ENCODE measurements at regions not wholly inside any gene's neighbourhood (a gene's known extent, or its start where the extent isn't known, plus 50 kb on each side); places are given as distances from the start of the nearest gene placed in this dataset.

DNA sequence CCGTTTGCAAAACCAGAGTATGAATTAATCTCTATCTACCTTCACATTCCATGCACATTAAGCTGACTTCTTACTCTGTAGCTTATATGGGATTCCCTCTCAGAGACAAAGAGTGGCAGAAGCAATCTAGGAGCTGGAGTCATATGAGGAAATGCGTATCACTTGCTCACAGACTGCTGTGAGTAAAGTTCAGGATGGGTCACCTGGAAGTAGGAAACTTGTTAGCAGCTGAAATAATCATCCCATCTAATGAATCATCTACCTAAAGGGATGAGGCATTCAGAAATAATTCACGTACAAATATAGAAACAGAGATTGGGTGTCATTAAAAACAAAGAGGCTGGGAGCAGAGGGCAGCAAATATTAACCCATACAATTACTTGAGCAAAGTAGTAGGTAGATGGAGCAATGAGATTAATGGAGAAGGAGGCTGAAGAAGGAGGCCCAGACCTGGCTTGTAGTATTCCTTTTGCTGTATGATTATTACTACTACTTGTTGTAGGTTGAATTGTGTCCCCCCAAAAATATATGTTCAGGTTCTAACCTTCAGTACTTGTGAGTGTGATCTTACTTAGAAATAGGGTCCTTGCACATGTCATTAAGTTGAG, 866.3 kb downstream of the ROBO2 start:
- DNase-seq: no peak
- no peaks in the 10 kb centered on the region for H3K4me1 ChIP-seq (ENCODE audit: insufficient read depth)
- TF ChIP-seq, protein P1, sequence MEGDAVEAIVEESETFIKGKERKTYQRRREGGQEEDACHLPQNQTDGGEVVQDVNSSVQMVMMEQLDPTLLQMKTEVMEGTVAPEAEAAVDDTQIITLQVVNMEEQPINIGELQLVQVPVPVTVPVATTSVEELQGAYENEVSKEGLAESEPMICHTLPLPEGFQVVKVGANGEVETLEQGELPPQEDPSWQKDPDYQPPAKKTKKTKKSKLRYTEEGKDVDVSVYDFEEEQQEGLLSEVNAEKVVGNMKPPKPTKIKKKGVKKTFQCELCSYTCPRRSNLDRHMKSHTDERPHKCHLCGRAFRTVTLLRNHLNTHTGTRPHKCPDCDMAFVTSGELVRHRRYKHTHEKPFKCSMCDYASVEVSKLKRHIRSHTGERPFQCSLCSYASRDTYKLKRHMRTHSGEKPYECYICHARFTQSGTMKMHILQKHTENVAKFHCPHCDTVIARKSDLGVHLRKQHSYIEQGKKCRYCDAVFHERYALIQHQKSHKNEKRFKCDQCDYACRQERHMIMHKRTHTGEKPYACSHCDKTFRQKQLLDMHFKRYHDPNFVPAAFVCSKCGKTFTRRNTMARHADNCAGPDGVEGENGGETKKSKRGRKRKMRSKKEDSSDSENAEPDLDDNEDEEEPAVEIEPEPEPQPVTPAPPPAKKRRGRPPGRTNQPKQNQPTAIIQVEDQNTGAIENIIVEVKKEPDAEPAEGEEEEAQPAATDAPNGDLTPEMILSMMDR (IDR thresholded peaks at IDR 0.05): no peak
- TF ChIP-seq EP300 (IDR thresholded peaks at IDR 0.05) (no peak), POLR2A (IDR thresholded peaks at IDR 0.05) (no peak)
- 89 to 94% (median 90%) methylated on average over 3 of the region's 3 CpGs for WGBS, 3 donors
- no peak overlapping the region for H3K27ac ChIP-seq
- no peaks in the 10 kb centered on the region for H3K9me3 ChIP-seq
- no peaks in the 10 kb centered on the region for H3K27me3 ChIP-seq
- intact Hi-C loops (cut with DNase I): no loop called here
- H3K4me3 ChIP-seq: no peak overlapping the region
- no peaks in the 10 kb centered on the region for H3K36me3 ChIP-seq

- Histone ChIP-seq H3K27me3 (no peaks in the 10 kb centered on the region), H3K9me3 (no peaks in the 10 kb centered on the region), H3K4me3 (no peak overlapping the region), H3K36me3 (no peaks in the 10 kb centered on the region), H3K4me1 (ENCODE audit: insufficient read depth) (no peaks in the 10 kb centered on the region), H3K27ac (no peak overlapping the region)
- intact Hi-C loops (cut with DNase I): no loop called here
- 89 to 93% (median 93%) methylated on average over 3 of the region's 3 CpGs for WGBS, 3 donors
- DNase-seq: no peak
- TF ChIP-seq EP300 (IDR thresholded peaks at IDR 0.05) (no peak), POLR2A (IDR thresholded peaks at IDR 0.05) (no peak)
- TF ChIP-seq, protein P1 (IDR thresholded peaks at IDR 0.05): no peak
Measured at GRCh38 chr3:77913524-77914174, 873.8 kb downstream of the ROBO2 start.

DNA sequence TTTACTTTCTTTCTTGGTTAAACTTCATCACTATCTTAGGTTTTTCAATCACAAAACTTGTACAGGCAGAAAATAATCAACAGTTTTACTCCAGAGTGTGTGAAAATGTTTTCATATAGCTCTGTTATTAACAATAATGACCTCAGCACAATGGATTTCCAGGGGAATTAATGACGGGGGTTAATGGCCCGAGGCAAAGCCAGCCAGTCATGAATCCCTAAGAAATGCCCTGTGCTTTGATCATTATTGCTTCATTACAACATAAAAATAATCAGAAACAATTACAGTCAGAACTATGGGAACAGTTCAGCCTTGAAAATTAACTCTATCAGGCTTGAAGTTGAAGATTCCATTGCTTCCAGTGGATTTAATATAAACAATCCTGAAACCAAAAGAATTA, 875.4 kb downstream of the ROBO2 start:
- no peaks in the 10 kb centered on the region for H3K4me1 ChIP-seq (ENCODE audit: insufficient read depth)
- H3K9me3 ChIP-seq: no peaks in the 10 kb centered on the region
- no peaks in the 10 kb centered on the region for H3K36me3 ChIP-seq
- H3K27ac ChIP-seq: no peak overlapping the region
- no peaks in the 10 kb centered on the region for H3K27me3 ChIP-seq
- no peak overlapping the region for H3K4me3 ChIP-seq
- DNase-seq: no peak
- 65 to 69% (median 68%) methylated on average over 2 of the region's 2 CpGs for WGBS, 3 donors
- intact Hi-C loops (cut with DNase I): no loop called here
- TF ChIP-seq, protein P1 (IDR thresholded peaks at IDR 0.05): no peak
- TF ChIP-seq POLR2A (IDR thresholded peaks at IDR 0.05) (no peak), EP300 (IDR thresholded peaks at IDR 0.05) (no peak)

DNA sequence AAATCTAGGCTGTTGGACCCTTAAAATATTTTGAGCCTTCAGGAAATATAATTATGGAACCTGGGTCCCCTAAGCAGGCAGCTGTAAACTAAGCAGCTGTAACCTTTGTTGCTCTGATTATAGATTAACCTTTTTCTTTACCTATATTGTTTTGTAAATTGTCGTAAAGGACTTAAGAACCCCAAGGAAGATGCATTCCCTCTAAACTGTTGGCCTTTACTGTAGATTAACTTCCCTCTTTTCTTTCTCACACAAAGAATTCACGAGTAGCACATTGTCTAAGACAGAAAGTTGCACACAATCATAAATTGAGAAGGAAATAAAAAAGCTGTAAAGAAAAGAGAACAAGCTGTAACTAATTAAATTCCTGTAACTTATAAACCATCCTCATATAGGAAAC, 877.3 kb downstream of the ROBO2 start:
- Histone ChIP-seq H3K4me3 (no peak overlapping the region), H3K36me3 (no peaks in the 10 kb centered on the region), H3K27ac (no peak overlapping the region), H3K27me3 (no peaks in the 10 kb centered on the region), H3K9me3 (peaks cover 0 to 3% of the 10 kb centered on the region in 2 donors), H3K4me1 (ENCODE audit: insufficient read depth) (no peaks in the 10 kb centered on the region)
- WGBS, 3 donors: 64 to 88% (median 83%) methylated on average over 2 of the region's 2 CpGs
- TF ChIP-seq EP300 (IDR thresholded peaks at IDR 0.05) (no peak), POLR2A (IDR thresholded peaks at IDR 0.05) (no peak)
- TF ChIP-seq, protein P1 (IDR thresholded peaks at IDR 0.05): no peak
- intact Hi-C loops (cut with DNase I): no loop called here
- DNase-seq: no peak
